Osteoblast (primary cell): ENCODE measurements at regions not wholly inside any gene's neighbourhood (a gene's known extent, or its start where the extent isn't known, plus 50 kb on each side); places are given as distances from the start of the nearest gene placed in this dataset.

Source experiments
- DNase-seq: peaks from one replicate; pipeline ENCODE4 v3.0.0; 2011; ENCODE audit warnings: low spot score, mixed read lengths; ENCODE audit not compliant: insufficient read length; ENCODE audit errors: missing footprints
- H2AFZ ChIP-seq: 2 replicates; pipeline ENCODE4 v1.6.0; 2011; ENCODE audit warnings: mild to moderate bottlenecking, low read length
- H3K27ac ChIP-seq: 2 replicates; pipeline ENCODE4 v1.5.1; 2011; ENCODE audit warnings: mild to moderate bottlenecking, low read depth, low read length, moderate library complexity
- H3K27me3 ChIP-seq: 2 replicates; pipeline ENCODE4 v1.6.0; 2012; ENCODE audit warnings: mild to moderate bottlenecking, control low read depth, inconsistent platforms, low read length, moderate library complexity; ENCODE audit not compliant: insufficient read depth
- H3K36me3 ChIP-seq: 2 replicates; pipeline ENCODE4 v1.5.1; 2011; ENCODE audit warnings: mild to moderate bottlenecking, low read length, control low read depth, moderate library complexity; ENCODE audit not compliant: insufficient read depth
- H3K4me1 ChIP-seq: 2 replicates; pipeline ENCODE4 v1.5.1; 2011; ENCODE audit warnings: mild to moderate bottlenecking, low read length, control low read depth, moderate library complexity; ENCODE audit not compliant: insufficient read depth
- H3K4me2 ChIP-seq: 2 replicates; pipeline ENCODE4 v1.6.0; 2011; ENCODE audit warnings: mild to moderate bottlenecking, low read length; ENCODE audit not compliant: insufficient read depth
- H3K4me3 ChIP-seq: fragments of 200-600 bp; sonication (generic); 3 replicates; pipeline ENCODE4 v1.5.1; 2012; ENCODE audit warnings: mild to moderate bottlenecking, low read length, inconsistent platforms; ENCODE audit not compliant: insufficient read depth
- H3K79me2 ChIP-seq: 2 replicates; pipeline ENCODE4 v1.6.0; 2012; ENCODE audit warnings: mild to moderate bottlenecking, low read length, control low read depth, inconsistent platforms; ENCODE audit not compliant: insufficient read depth
- H3K9me3 ChIP-seq: 2 replicates; pipeline ENCODE4 v1.5.1; 2011; ENCODE audit warnings: low read depth, low read length, control low read depth
- H4K20me1 ChIP-seq: 2 replicates; pipeline ENCODE4 v1.6.0; 2012; ENCODE audit warnings: mild to moderate bottlenecking, low read length, control low read depth; ENCODE audit not compliant: insufficient read depth
- CTCF ChIP-seq: IDR thresholded peaks from 2 replicates; pipeline ENCODE4 v1.5.1; 2011; ENCODE audit warnings: mild to moderate bottlenecking, low read depth, low read length, moderate library complexity; ENCODE audit errors: extremely low read depth

- Histone ChIP-seq H3K27me3 (no peaks in the 10 kb centered on the region), H3K79me2 (no peaks in the 10 kb centered on the region), H3K4me3 (no peak overlapping the region), H3K4me2 (no peak overlapping the region), H2AFZ (no peak overlapping the region), H3K36me3 (no peaks in the 10 kb centered on the region), H4K20me1 (no peaks in the 10 kb centered on the region), H3K9me3 (no peaks in the 10 kb centered on the region), H3K4me1 (no peaks in the 10 kb centered on the region), H3K27ac (no peak overlapping the region)
- no peak for DNase-seq
- TF ChIP-seq CTCF: no peak
Observed at GRCh38 chr22:49618677-49618953, 209.1 kb downstream of the BRD1 start.

- no peaks in the 10 kb centered on the region for H3K36me3 ChIP-seq
- H2AFZ ChIP-seq: no peak overlapping the region
- no peaks in the 10 kb centered on the region for H4K20me1 ChIP-seq
- no peaks in the 10 kb centered on the region for H3K9me3 ChIP-seq
- no peak overlapping the region for H3K4me3 ChIP-seq
- H3K27ac ChIP-seq: no peak overlapping the region
- no peaks in the 10 kb centered on the region for H3K79me2 ChIP-seq
- no peak for TF ChIP-seq CTCF
- no peak overlapping the region for H3K4me2 ChIP-seq
- no peaks in the 10 kb centered on the region for H3K4me1 ChIP-seq
- no peak for DNase-seq
- no peaks in the 10 kb centered on the region for H3K27me3 ChIP-seq
Observed at GRCh38 chr22:49617866-49618676, 209.6 kb downstream of the BRD1 start.

- TF ChIP-seq CTCF: no peak
- Histone ChIP-seq H3K4me2 (no peak overlapping the region), H3K4me1 (no peaks in the 10 kb centered on the region), H3K4me3 (no peak overlapping the region), H4K20me1 (no peaks in the 10 kb centered on the region), H3K79me2 (no peaks in the 10 kb centered on the region), H2AFZ (no peak overlapping the region), H3K9me3 (no peaks in the 10 kb centered on the region), H3K36me3 (no peaks in the 10 kb centered on the region), H3K27ac (no peak overlapping the region), H3K27me3 (no peaks in the 10 kb centered on the region)
- DNase-seq: no peak
Observed at GRCh38 chr22:49617264-49617663, 210.4 kb downstream of the BRD1 start.

- no peak overlapping the region for H3K4me2 ChIP-seq
- H3K27me3 ChIP-seq: no peaks in the 10 kb centered on the region
- no peak overlapping the region for H3K27ac ChIP-seq
- DNase-seq: no peak
- no peaks in the 10 kb centered on the region for H3K79me2 ChIP-seq
- H4K20me1 ChIP-seq: no peaks in the 10 kb centered on the region
- no peak overlapping the region for H2AFZ ChIP-seq
- H3K4me1 ChIP-seq: no peaks in the 10 kb centered on the region
- H3K36me3 ChIP-seq: no peaks in the 10 kb centered on the region
- H3K4me3 ChIP-seq: no peak overlapping the region
- no peak for TF ChIP-seq CTCF
- H3K9me3 ChIP-seq: no peaks in the 10 kb centered on the region
Observed at GRCh38 chr22:49616356-49617231, 211.1 kb downstream of the BRD1 start.
